ENCODE measurements at regions not wholly inside any gene's neighbourhood (a gene's known extent, or its start where the extent isn't known, plus 50 kb on each side); places are given as distances from the start of the nearest gene placed in this dataset.

DNA sequence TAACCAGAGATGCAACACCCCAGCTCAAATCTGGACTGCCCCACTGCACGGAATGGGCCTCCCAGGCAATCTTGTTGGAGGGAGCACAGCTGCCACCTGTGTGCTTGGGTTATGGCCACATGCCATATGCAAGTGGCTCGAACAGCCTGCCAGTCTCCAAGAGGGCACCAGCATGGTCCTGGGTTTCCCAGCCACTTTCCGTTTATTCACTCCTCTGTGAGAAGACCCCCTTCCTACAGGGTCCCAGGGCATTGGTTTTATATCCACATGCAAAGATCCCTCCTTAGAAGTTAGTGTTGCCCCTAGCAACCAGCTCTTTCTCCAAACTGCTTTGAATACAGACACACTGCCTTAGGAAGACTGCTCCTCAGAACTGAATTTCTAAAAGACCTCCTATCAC lies 487.8 kb downstream of the BUD13 start:
- WGBS (ENCODE audit: insufficient coverage), result 81% methylated on average over 3 of the region's 3 CpGs
- TF ChIP-seq, protein P1, sequence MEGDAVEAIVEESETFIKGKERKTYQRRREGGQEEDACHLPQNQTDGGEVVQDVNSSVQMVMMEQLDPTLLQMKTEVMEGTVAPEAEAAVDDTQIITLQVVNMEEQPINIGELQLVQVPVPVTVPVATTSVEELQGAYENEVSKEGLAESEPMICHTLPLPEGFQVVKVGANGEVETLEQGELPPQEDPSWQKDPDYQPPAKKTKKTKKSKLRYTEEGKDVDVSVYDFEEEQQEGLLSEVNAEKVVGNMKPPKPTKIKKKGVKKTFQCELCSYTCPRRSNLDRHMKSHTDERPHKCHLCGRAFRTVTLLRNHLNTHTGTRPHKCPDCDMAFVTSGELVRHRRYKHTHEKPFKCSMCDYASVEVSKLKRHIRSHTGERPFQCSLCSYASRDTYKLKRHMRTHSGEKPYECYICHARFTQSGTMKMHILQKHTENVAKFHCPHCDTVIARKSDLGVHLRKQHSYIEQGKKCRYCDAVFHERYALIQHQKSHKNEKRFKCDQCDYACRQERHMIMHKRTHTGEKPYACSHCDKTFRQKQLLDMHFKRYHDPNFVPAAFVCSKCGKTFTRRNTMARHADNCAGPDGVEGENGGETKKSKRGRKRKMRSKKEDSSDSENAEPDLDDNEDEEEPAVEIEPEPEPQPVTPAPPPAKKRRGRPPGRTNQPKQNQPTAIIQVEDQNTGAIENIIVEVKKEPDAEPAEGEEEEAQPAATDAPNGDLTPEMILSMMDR (IDR thresholded peaks at IDR 0.05), result no peak
- H3K4me2 ChIP-seq (replicated peaks; ENCODE audit: extremely low read depth, low read length, poor library complexity, severe bottlenecking), result no peak overlapping the region
- no peak overlapping the region for H3K4me3 ChIP-seq (replicated peaks in 1 of 3; ENCODE audit: low read depth in 2 of 3, low read length in 3 of 3)
- H4K20me1 ChIP-seq (ENCODE audit: insufficient read depth, low read length), result no peaks in the 10 kb centered on the region
- Mint-ChIP-seq H3K4me1 (no peaks in the 10 kb centered on the region), H3K9me3 (peaks cover 0 to 4% (median 1%) of the 10 kb centered on the region in 7 donors), H3K36me3 (no peaks in the 10 kb centered on the region), H3K27ac (no peak overlapping the region), H3K4me3 (no peak overlapping the region), H3K27me3 (ENCODE audit: low read depth in 3 of 3) (peaks cover 2 to 15% (median 3%) of the 10 kb centered on the region in 3 donors)
- H3K79me2 ChIP-seq (ENCODE audit: insufficient read depth, low read length), result no peaks in the 10 kb centered on the region
- H3K9me3 ChIP-seq (replicated peaks in 1 of 2; ENCODE audit: control insufficient read depth in 1 of 2, insufficient read depth in 1 of 2, low read length in 2 of 2), result no peaks in the 10 kb centered on the region
- H2AFZ ChIP-seq (ENCODE audit: insufficient read depth, low read depth, low read length, poor library complexity, severe bottlenecking), result no peak overlapping the region
- no peak for DNase-seq
- intact Hi-C loops (cut with micrococcal nuclease), result no loop called here
- no peak overlapping the region for H3K9ac ChIP-seq (ENCODE audit: insufficient read depth, low read length, poor library complexity, severe bottlenecking)
- no peaks in the 10 kb centered on the region for H3K4me1 ChIP-seq (ENCODE audit: control insufficient read depth in 1 of 2, insufficient read depth in 2 of 2, low read length in 2 of 2)
- no peaks in the 10 kb centered on the region for H3K27me3 ChIP-seq (ENCODE audit: control insufficient read depth in 2 of 2, insufficient read depth in 2 of 2, low read length in 2 of 2)
- no peak overlapping the region for H3K27ac ChIP-seq (ENCODE audit: low read depth in 1 of 2, low read length in 2 of 2)
- no peaks in the 10 kb centered on the region for H3K36me3 ChIP-seq (replicated peaks in 1 of 2; ENCODE audit: control insufficient read depth in 1 of 2, insufficient read depth in 2 of 2, low read length in 2 of 2)

DNA sequence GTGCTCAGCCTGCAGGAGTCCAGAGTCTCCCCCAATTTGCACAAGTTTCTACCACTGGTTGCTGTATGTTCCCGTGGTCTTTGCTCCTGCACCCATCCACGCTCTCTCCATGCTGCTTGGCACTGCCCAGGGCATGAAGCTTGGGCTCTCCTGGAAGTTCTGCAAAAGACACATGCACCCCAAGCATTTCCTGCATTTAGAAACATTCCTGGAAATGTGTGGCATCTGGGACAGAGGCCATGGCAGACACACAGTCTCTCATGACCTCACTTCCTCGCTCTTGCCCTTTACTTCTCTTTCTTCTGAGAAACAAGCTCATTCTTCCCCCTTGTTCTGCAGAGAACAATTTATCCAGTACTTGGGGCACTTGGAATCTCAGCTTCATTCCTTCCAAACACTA lies 489.5 kb downstream of the BUD13 start:
- Mint-ChIP-seq H3K27ac (no peak overlapping the region), H3K27me3 (ENCODE audit: low read depth in 3 of 3) (peaks cover 3 to 11% (median 5%) of the 10 kb centered on the region in 3 donors), H3K9me3 (no peaks in the 10 kb centered on the region), H3K4me1 (no peaks in the 10 kb centered on the region), H3K4me3 (no peak overlapping the region), H3K36me3 (no peaks in the 10 kb centered on the region)
- Histone ChIP-seq H3K4me2 (replicated peaks; ENCODE audit: extremely low read depth, low read length, poor library complexity, severe bottlenecking) (no peak overlapping the region), H4K20me1 (ENCODE audit: insufficient read depth, low read length) (no peaks in the 10 kb centered on the region), H3K27me3 (ENCODE audit: control insufficient read depth in 2 of 2, insufficient read depth in 2 of 2, low read length in 2 of 2) (no peaks in the 10 kb centered on the region), H3K9ac (ENCODE audit: insufficient read depth, low read length, poor library complexity, severe bottlenecking) (no peak overlapping the region), H3K4me3 (replicated peaks in 1 of 3; ENCODE audit: low read depth in 2 of 3, low read length in 3 of 3) (no peak overlapping the region), H3K27ac (ENCODE audit: low read depth in 1 of 2, low read length in 2 of 2) (no peak overlapping the region), H3K9me3 (replicated peaks in 1 of 2; ENCODE audit: control insufficient read depth in 1 of 2, insufficient read depth in 1 of 2, low read length in 2 of 2) (no peaks in the 10 kb centered on the region), H3K4me1 (ENCODE audit: control insufficient read depth in 1 of 2, insufficient read depth in 2 of 2, low read length in 2 of 2) (no peaks in the 10 kb centered on the region), H3K36me3 (replicated peaks in 1 of 2; ENCODE audit: control insufficient read depth in 1 of 2, insufficient read depth in 2 of 2, low read length in 2 of 2) (no peaks in the 10 kb centered on the region), H2AFZ (ENCODE audit: insufficient read depth, low read depth, low read length, poor library complexity, severe bottlenecking) (no peak overlapping the region), H3K79me2 (ENCODE audit: insufficient read depth, low read length) (no peaks in the 10 kb centered on the region)
- DNase-seq, result no peak
- 94% methylated on average over 3 of the region's 3 CpGs for WGBS (ENCODE audit: insufficient coverage)
- intact Hi-C loops (cut with micrococcal nuclease), result no loop called here
- TF ChIP-seq, protein P1 (IDR thresholded peaks at IDR 0.05), result no peak

All from CD14-positive monocyte (primary cell).